ENCODE measurements at regions not wholly inside any gene's neighbourhood (a gene's known extent, or its start where the extent isn't known, plus 50 kb on each side); places are given as distances from the start of the nearest gene placed in this dataset.

DNA sequence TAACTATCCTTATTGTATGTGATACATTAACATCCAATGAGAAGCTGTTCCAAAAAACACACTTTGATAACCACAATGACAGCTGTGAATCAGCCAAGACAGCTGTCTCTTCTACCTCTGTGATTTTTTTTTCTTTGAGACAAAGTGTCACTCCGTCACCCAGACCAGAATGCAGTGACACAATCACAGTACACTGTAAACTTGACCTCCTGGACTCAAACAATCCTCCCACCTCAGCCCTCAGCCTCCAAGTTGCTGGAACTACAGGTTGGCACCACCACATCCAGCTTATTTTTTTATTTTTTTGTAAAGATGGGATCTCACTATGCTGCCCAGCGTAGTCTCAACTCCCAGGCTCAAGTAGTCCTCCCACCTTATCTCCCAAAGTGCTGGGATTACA, 73.5 kb upstream of the TMCO5A start:
- DNase-seq (ENCODE audit: low read depth): no peak
- no peak overlapping the region for H3K4me3 ChIP-seq (ENCODE audit: low read depth, low read length)
- TF ChIP-seq POLR2A (IDR thresholded peaks at IDR 0.05; ENCODE audit: extremely low read depth, insufficient read length): no peak
- TF ChIP-seq MYC (IDR thresholded peaks at IDR 0.05; ENCODE audit: low read depth, low read length): no peak
- TF ChIP-seq, protein P1, sequence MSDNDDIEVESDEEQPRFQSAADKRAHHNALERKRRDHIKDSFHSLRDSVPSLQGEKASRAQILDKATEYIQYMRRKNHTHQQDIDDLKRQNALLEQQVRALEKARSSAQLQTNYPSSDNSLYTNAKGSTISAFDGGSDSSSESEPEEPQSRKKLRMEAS (IDR thresholded peaks at IDR 0.05; ENCODE audit: low read depth, low read length): no peak
- TF ChIP-seq, protein P2, sequence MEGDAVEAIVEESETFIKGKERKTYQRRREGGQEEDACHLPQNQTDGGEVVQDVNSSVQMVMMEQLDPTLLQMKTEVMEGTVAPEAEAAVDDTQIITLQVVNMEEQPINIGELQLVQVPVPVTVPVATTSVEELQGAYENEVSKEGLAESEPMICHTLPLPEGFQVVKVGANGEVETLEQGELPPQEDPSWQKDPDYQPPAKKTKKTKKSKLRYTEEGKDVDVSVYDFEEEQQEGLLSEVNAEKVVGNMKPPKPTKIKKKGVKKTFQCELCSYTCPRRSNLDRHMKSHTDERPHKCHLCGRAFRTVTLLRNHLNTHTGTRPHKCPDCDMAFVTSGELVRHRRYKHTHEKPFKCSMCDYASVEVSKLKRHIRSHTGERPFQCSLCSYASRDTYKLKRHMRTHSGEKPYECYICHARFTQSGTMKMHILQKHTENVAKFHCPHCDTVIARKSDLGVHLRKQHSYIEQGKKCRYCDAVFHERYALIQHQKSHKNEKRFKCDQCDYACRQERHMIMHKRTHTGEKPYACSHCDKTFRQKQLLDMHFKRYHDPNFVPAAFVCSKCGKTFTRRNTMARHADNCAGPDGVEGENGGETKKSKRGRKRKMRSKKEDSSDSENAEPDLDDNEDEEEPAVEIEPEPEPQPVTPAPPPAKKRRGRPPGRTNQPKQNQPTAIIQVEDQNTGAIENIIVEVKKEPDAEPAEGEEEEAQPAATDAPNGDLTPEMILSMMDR (IDR thresholded peaks at IDR 0.05; ENCODE audit: low read depth, low read length): no peak

DNA sequence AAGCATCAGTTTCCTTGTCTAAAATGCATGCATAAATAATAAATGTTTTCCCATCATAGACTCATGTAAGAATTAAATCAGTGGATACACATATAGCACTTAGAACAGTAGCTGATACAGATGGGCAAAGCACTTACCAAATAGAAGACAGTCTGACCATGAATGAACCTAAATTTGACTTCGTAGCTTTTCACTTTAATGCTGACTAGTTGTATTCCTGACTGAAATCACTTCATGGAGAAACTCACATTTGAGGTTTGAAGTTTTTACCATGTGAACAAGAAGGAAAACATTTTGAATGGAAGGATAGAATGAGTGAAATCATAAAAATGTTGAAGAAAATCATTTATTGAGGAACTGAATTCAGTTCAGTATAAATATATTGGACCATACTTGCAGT, 68.8 kb upstream of the TMCO5A start:
- H3K4me3 ChIP-seq (ENCODE audit: low read depth, low read length): no peak overlapping the region
- no peak for DNase-seq (ENCODE audit: low read depth)
- TF ChIP-seq MYC (IDR thresholded peaks at IDR 0.05; ENCODE audit: low read depth, low read length): no peak
- TF ChIP-seq, protein P1 (IDR thresholded peaks at IDR 0.05; ENCODE audit: low read depth, low read length): no peak
- TF ChIP-seq, protein P2 (IDR thresholded peaks at IDR 0.05; ENCODE audit: low read depth, low read length): no peak
- TF ChIP-seq POLR2A (IDR thresholded peaks at IDR 0.05; ENCODE audit: extremely low read depth, insufficient read length): no peak

DNA sequence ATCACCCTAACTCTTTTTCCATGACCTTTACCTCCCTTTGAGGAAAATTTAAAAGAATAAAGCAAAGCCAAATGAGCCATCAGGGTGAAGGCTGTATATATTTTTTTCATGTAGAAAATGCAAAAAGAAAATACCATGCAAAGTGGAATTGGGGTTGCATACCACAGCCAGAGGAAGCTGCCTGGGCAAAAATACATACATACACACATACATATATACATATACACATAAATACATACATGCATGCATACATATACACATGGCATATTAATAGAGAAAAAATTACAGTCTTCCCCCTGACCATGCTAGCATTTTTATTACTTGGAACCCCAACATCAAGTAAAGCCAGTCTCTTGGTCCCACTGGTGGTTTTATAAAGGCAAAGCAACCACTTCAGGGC, 63.7 kb upstream of the TMCO5A start:
- DNase-seq (ENCODE audit: low read depth): no peak
- no peak overlapping the region for H3K4me3 ChIP-seq (ENCODE audit: low read depth, low read length)
- TF ChIP-seq, protein P1 (IDR thresholded peaks at IDR 0.05; ENCODE audit: low read depth, low read length): no peak
- no peak for TF ChIP-seq MYC (IDR thresholded peaks at IDR 0.05; ENCODE audit: low read depth, low read length)

DNA sequence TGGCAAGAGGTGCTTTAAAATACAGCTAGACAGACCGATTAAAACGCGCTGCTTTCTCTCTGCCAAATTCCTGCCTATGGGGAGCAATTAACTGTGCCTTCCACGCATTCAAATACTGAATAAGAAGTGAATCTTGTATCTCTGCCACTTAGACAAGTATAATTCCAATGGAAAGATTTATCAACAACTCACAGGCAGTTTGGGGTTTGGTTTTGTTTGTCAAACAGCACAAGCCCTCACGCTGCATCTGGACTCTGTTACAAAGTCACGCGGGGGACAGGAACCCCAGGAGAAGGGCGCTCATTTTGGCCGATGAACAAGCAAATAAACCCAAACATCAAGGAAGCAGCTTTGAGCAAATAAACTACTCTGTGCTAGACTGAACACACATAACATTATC, 61.8 kb upstream of the TMCO5A start:
- TF ChIP-seq POLR2A (IDR thresholded peaks at IDR 0.05; ENCODE audit: extremely low read depth, insufficient read length): no peak
- TF ChIP-seq MYC (IDR thresholded peaks at IDR 0.05; ENCODE audit: low read depth, low read length): no peak
- TF ChIP-seq, protein P2 (IDR thresholded peaks at IDR 0.05; ENCODE audit: low read depth, low read length): no peak
- TF ChIP-seq, protein P1 (IDR thresholded peaks at IDR 0.05; ENCODE audit: low read depth, low read length): no peak
- no peak overlapping the region for H3K4me3 ChIP-seq (ENCODE audit: low read depth, low read length)
- no peak for DNase-seq (ENCODE audit: low read depth)

DNA sequence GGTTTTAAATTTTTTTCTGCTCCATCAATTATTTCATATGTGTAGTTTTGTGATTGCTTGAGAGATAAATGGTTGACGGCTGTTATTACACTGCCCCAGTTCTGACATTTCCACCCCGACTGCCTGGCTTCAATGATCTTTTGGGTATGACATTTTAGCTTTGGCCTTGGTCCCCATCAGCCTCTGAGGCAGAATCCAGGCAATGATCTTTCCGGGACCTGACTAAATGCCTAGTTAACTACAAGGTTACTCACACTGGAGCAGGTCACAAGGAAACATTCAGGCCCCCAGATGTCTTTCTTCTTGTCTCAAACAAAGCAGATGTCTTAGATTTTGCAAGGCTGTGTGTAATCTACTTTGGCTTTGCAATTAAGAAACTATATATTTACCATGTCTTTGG, 61.1 kb upstream of the TMCO5A start:
- DNase-seq (ENCODE audit: low read depth): no peak
- TF ChIP-seq, protein P1 (IDR thresholded peaks at IDR 0.05; ENCODE audit: low read depth, low read length): no peak
- TF ChIP-seq MYC (IDR thresholded peaks at IDR 0.05; ENCODE audit: low read depth, low read length) (no peak), POLR2A (IDR thresholded peaks at IDR 0.05; ENCODE audit: extremely low read depth, insufficient read length) (no peak)
- TF ChIP-seq, protein P2 (IDR thresholded peaks at IDR 0.05; ENCODE audit: low read depth, low read length): no peak
- H3K4me3 ChIP-seq (ENCODE audit: low read depth, low read length): no peak overlapping the region

DNA sequence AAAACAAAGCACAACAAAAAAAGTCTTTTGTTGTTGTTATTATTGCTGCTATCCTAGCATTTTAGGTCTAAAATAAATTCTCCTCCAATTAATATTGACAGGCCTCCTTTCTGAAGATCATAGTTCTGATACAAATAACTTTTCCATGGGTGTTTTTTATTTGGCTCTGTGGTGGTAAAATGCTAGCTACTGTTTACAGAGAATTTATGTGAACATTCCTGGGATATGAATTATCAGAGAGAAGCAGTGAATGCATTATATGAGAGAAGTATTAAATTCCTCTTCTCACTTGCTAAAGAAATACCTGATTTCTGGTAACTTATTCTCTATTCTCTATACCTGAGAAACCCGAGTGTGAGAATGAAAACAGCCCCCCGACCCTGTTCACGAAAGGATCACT, 57.5 kb upstream of the TMCO5A start:
- H3K4me3 ChIP-seq (ENCODE audit: low read depth, low read length): no peak overlapping the region
- TF ChIP-seq, protein P1 (IDR thresholded peaks at IDR 0.05; ENCODE audit: low read depth, low read length): no peak
- TF ChIP-seq, protein P2 (IDR thresholded peaks at IDR 0.05; ENCODE audit: low read depth, low read length): no peak
- TF ChIP-seq MYC (IDR thresholded peaks at IDR 0.05; ENCODE audit: low read depth, low read length): no peak
- no peak for TF ChIP-seq POLR2A (IDR thresholded peaks at IDR 0.05; ENCODE audit: extremely low read depth, insufficient read length)
- no peak for DNase-seq (ENCODE audit: low read depth)

Data from NB4 (cell line).